HepG2 (cell line): ENCODE measurements at regions not wholly inside any gene's neighbourhood (a gene's known extent, or its start where the extent isn't known, plus 50 kb on each side); places are given as distances from the start of the nearest gene placed in this dataset.
"Not testable (repeated sequence)": the region's sequence is repeated elsewhere in the genome, so short reads cannot be mapped to it uniquely, and the experiment has no call there.

Experiments
- ATAC-seq: fragments of 200-7000 bp; cut with Tn5 transposase; 3 replicates; pipeline ENCODE4 v1.9.1; 2020; ENCODE audit warnings: mild to moderate bottlenecking, moderate library complexity
- BruUV-seq: library from RNA; stranded (reverse); fragments of 400-500 nt; replicated peaks from 2 replicates; lab custom pipeline; 2021; lab: Mats Ljungman, UMichigan
- CTCF ChIA-PET: fragments of 300-600 bp; formaldehyde crosslinking; extraction: SDS; loops from one replicate; lab custom pipeline; 2021; ENCODE audit warnings: low total read pairs, inconsistent platforms, low intra/inter-chr PET ratio; lab: Yijun Ruan, JAX
- POLR2A ChIA-PET: fragments of 350-600 bp; sonication (Branson Sonifier 250); formaldehyde crosslinking; loops from one replicate; lab custom pipeline; 2020; ENCODE audit warnings: antibody characterized with exemption, inconsistent platforms; lab: Yijun Ruan, JAX
- DNase-seq: peaks from one replicate; pipeline ENCODE4 v3.0.0-alpha.2; 2015; ENCODE audit warnings: low spot score
- FAIRE-seq: peaks from 3 replicates; lab custom pipeline; 2011; peaks lifted over from hg19 to GRCh38; lab: Jason Lieb, UNC
- H2AFZ ChIP-seq: one replicate; pipeline ENCODE4 v1.6.1; 2011; ENCODE audit warnings: low read length, inconsistent platforms
- H3K27ac ChIP-seq: fragments of 300-600 bp; 3 replicates; pipeline ENCODE4 v1.8.0; 2011; ENCODE audit warnings: mixed run types, mild to moderate bottlenecking, mixed read lengths, low read length, inconsistent platforms; ENCODE audit not compliant: insufficient read depth; ENCODE audit errors: extremely low read length
- H3K27me3 ChIP-seq, 2 experiments: fragments of 200-600 bp in 1 of 2; 2 replicates in 1 of 2; 3 replicates in 1 of 2; pipeline versions ENCODE4 v1.6.0 to v1.8.0; 2011; ENCODE audit warnings: low read length in 2 of 2, mild to moderate bottlenecking in 2 of 2, moderate library complexity in 2 of 2, inconsistent platforms in 1 of 2; ENCODE audit not compliant: insufficient read depth in 2 of 2, control insufficient read depth in 1 of 2
- H3K36me3 ChIP-seq, 2 experiments: fragments of 200-600 bp in 1 of 2; replicated peaks in 1 of 2; 2 replicates in 1 of 2; 3 replicates in 1 of 2; pipeline versions ENCODE4 v1.5.1 to v1.8.0; 2011; ENCODE audit warnings: low read length in 2 of 2, inconsistent platforms in 1 of 2; ENCODE audit not compliant: insufficient read depth in 2 of 2, control insufficient read depth in 1 of 2
- H3K4me1 ChIP-seq: 2 replicates; pipeline ENCODE4 v1.5.1; 2012; ENCODE audit warnings: low read length, inconsistent platforms; ENCODE audit not compliant: insufficient read depth
- H3K4me2 ChIP-seq: 2 replicates; pipeline ENCODE4 v1.6.0; 2011; ENCODE audit warnings: low read depth, low read length, inconsistent platforms
- H3K4me3 ChIP-seq, 3 experiments: fragments of 200-600 bp in 1 of 3; sonication (generic), shearing (Covaris generic) in 1 of 3; replicated peaks in 1 of 3; 2 replicates each; pipeline ENCODE4 v1.5.1; 2011 to 2016; ENCODE audit warnings: low read length in 3 of 3, inconsistent platforms in 2 of 3, low read depth in 2 of 3, mild to moderate bottlenecking in 2 of 3, control low read depth in 1 of 3, mixed read lengths in 1 of 3; ENCODE audit not compliant: insufficient read depth in 1 of 3
- H3K79me2 ChIP-seq: one replicate; pipeline ENCODE4 v1.6.1; 2011; ENCODE audit warnings: low read length, inconsistent platforms; ENCODE audit not compliant: insufficient read depth
- H3K9ac ChIP-seq: 2 replicates; pipeline ENCODE4 v1.6.0; 2011; ENCODE audit warnings: mild to moderate bottlenecking, low read depth, low read length, inconsistent platforms; ENCODE audit not compliant: insufficient read depth
- H3K9me3 ChIP-seq: 2 replicates; pipeline ENCODE4 v1.5.1; 2012; ENCODE audit warnings: mild to moderate bottlenecking, low read length
- H4K20me1 ChIP-seq: 2 replicates; pipeline ENCODE4 v1.6.0; 2011; ENCODE audit warnings: inconsistent platforms, mild to moderate bottlenecking, low read length, moderate library complexity; ENCODE audit not compliant: insufficient read depth
- HNRNPLL ChIP-seq: fragments of 200-400 bp; formaldehyde crosslinking; IDR thresholded peaks from 2 replicates; pipeline ENCODE4 v1.6.1; 2017; ENCODE audit warnings: mild to moderate bottlenecking, low read depth, low read length; ENCODE audit not compliant: poor library complexity, severe bottlenecking
- ZBTB42 ChIP-seq: sonication (generic); formaldehyde crosslinking; IDR thresholded peaks from 2 replicates; pipeline ENCODE4 v1.5.0; 2020; ENCODE audit warnings: mild to moderate bottlenecking, missing genetic modification reagents
- whole genome bisulfite sequencing: methylation state at CpG from one replicate; pipeline ENCODE4 v1.1.6; 2017; ENCODE audit warnings: low lambda C conversion rate; 5-methylcytosine and 5-hydroxymethylcytosine counted together
- in situ Hi-C: cut with HindIII; loops from 2 replicates; pipeline ENCODE4 v1.10.0; 2017; ENCODE audit warnings: low pct_unique_long_range_greater_than_20kb; ENCODE audit not compliant: extremely low pct_ligation_motif_present
- intact Hi-C: fragments of 100-400 bp; cut with micrococcal nuclease; formaldehyde crosslinking; loops from one replicate; pipeline ENCODE4 v1.10.0; 2022; ENCODE audit not compliant: unreplicated experiment
- TF ChIP-seq, protein P1 (sequence below): sonication (generic); formaldehyde crosslinking; IDR thresholded peaks from 2 replicates; pipeline ENCODE4 v1.8.1; 2023; ENCODE audit warnings: mild to moderate bottlenecking, missing genetic modification reagents, borderline replicate concordance

DNA sequence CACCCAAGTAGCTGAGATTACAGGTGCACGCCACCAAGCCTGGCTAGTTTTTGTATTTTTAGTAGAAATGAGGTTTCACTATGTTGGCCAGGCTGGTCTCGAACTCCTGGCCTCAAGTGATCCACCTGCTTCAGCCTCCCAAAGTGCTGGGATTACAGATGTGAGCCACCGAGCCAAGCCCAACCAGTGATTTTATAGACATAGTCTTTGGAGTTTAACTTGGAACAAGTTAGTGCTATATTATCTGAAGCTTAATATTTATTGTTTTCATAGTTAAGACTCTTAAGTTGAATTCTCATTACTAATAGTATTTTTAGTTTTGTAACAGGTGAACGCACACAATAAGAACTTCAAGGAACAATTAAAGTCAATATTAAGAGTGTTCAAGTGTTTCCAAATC is 122.1 kb downstream of the SPAG6 start:
- FAIRE-seq, H3K79me2 ChIP-seq, H3K4me3 ChIP-seq, H3K4me2 ChIP-seq, in situ Hi-C loops, intact Hi-C loops, POLR2A ChIA-PET, H3K27me3 ChIP-seq, CTCF ChIA-PET, H3K4me1 ChIP-seq, H4K20me1 ChIP-seq, ATAC-seq, DNase-seq, H3K36me3 ChIP-seq, H3K27ac ChIP-seq, H2AFZ ChIP-seq, H3K9me3 ChIP-seq, BruUV-seq, H3K9ac ChIP-seq: not testable (repeated sequence)
- 38% methylated on average over 4 of the region's 4 CpGs for WGBS

DNA sequence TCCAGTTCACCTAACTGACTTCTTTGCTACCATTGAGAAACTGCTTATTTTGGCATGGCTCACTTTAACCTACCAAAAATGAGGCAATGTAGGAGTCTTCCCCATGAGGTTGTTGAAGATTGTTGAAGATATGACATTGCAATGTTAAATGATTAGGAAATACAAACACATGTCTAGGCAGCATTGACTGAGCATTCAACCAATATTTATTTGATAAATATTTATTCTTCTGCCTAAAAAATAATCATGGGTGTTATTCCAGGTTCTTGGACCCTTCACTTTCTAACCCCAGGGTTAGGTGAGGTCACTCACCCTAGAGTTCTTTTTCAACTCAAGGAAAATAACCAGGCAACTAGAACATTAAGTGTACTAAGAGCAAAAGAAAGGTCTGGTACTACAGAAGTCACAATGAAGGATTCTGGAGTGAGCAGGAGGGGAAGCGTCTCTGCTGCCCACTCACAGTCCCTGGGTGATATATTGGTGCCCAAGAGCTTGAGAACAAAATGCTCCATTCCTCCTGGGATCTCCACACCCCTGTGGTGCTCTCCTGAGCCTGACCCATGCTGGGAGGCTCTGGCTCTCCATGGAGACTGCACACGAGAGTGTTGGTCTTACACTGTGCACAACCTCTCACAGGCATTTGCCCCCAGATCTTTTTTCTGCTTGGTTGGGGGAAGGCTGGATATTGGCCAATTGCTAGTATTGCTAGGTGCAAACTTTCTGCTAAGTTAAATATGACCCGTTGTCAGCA is 123.4 kb downstream of the SPAG6 start:
- H3K36me3 ChIP-seq: no peaks in the 10 kb centered on the region
- H3K9ac ChIP-seq: no peak overlapping the region
- BruUV-seq: no TSS peak
- no peaks in the 10 kb centered on the region for H3K4me1 ChIP-seq
- FAIRE-seq (no peak), ATAC-seq (no peak; the same call in 1 of the 3 replicates), DNase-seq (no peak)
- H3K27me3 ChIP-seq: 0 out of 5 replicates have a peak, but pooled peaks cover 0 to 6% of the 10 kb centered on the region in 2 experiments
- TF ChIP-seq ZBTB42 (CRISPR knock-in tag) (no peak), HNRNPLL (no peak)
- TF ChIP-seq, protein P1, sequence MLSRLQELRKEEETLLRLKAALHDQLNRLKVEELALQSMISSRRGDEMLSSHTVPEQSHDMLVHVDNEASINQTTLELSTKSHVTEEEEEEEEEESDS (CRISPR knock-in tag): no peak
- POLR2A ChIA-PET: no interaction called here
- in situ Hi-C loops: no loop called here
- H2AFZ ChIP-seq: no peak overlapping the region
- H3K79me2 ChIP-seq: no peaks in the 10 kb centered on the region
- H4K20me1 ChIP-seq: no peaks in the 10 kb centered on the region
- intact Hi-C loops: no loop called here
- no peak overlapping the region for H3K27ac ChIP-seq
- CTCF ChIA-PET: no interaction called here
- H3K9me3 ChIP-seq: no peaks in the 10 kb centered on the region
- no peak overlapping the region for H3K4me3 ChIP-seq
- H3K4me2 ChIP-seq: no peak overlapping the region
- WGBS: 4% methylated on average over 2 of the region's 3 CpGs
